HG03139 (cell line): ENCODE measurements at regions not wholly inside any gene's neighbourhood (a gene's known extent, or its start where the extent isn't known, plus 50 kb on each side); places are given as distances from the start of the nearest gene placed in this dataset.

ENCODE experiments used
- ATAC-seq: cut with Tn5 transposase; IDR thresholded peaks from one replicate; pipeline ENCODE4 v1.9.1; 2021; ENCODE audit not compliant: unreplicated experiment

DNA sequence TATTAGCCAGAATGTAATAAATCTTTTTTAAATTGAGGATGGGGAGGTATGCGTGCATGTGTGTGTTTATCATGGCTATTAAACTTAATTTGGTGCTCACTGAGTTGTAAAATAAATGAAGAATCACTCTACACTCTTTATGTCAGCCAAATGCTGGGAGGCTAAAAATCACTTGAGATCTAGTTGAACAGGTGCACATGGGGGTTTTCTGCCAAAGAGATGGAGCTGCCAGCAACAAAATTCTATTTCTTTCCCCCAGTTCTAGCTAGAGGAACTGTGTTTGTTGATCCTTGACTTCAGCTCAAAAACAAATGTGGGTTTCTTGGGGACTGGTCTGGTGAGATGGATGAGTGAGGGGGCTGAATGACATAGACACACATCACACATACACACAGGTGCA is 183.3 kb upstream of the BTBD3 start:
- no peak for ATAC-seq

DNA sequence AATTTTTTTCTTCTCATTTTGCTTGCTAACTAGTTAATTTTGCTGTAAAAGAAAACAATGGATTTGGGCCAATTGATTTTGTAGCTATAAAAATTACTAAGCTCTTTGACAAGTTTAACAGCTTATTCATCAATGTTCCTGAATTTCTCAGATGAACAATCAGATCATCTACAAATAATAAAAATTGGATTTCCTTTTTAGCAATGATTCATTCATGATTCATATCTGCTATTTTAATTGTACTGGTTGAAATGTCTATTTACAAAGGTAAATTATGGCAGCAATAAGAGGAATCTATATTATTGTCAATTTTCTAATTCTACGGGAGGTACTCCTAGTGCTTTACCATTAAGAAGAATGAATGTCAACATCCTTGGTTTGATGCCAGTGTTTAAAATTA is 178.8 kb upstream of the BTBD3 start:
- no peak for ATAC-seq

- ATAC-seq: no peak
Observed at GRCh38 chr20:11740975-11741374, 176.7 kb upstream of the BTBD3 start.

GRCh38 chr20:11745145-11745544 is 172.5 kb upstream of the BTBD3 start:
- no peak for ATAC-seq

DNA sequence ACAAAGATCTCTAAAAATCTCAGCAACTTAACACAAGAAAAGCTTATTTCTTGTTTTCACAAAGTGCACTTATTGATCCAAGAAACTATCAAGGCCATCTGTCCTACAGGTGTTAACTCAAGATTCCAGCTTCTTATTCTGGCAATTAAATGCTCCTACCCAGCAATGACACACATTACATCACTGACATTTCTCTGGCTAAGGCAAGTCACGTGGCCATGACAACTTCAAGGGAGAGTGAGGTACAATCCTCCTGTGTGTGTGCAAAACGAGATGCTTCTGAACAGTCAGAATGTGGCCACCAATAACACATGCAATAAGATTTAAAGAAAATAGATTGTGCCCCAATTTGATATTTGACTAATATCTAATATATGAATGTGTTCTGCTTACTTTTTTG is 169.3 kb upstream of the BTBD3 start:
- ATAC-seq: no peak

DNA sequence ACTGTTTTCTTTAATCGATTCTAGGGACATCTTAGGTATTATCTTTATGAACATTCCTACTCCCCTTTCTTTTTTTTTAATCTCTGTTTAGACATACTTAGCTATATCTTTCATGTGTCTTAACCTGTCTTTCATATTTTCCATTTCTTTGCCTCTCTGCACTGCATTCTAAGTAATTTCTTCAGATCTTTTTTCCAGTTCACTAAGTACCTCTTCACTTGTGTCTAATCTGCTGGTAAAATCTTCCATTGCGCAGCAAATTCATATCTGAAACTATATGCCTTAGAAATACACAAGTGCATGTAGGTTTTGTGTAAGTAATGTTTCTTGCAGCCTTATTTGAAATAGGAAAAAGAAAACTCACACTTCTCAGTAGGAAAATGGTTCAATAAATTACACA is 165.4 kb upstream of the BTBD3 start:
- no peak for ATAC-seq

DNA sequence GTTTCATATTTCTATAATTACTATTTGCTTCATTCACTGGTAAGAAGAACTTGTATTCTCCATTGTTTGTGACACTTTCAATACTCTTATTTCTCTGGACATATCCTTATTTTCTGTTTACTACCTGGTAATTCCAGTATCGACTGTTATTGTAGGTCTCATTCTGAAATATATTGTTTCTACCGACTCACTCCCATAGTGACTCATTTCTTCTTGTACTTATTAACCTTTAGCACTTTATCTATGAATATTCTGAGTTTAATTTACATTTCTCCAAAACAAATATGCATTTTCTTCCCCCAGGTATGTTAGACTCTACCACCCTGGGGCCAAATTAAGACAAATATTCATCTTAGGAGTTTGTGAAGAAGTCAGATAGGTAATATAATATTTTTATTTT is 164.5 kb upstream of the BTBD3 start:
- ATAC-seq: no peak

DNA sequence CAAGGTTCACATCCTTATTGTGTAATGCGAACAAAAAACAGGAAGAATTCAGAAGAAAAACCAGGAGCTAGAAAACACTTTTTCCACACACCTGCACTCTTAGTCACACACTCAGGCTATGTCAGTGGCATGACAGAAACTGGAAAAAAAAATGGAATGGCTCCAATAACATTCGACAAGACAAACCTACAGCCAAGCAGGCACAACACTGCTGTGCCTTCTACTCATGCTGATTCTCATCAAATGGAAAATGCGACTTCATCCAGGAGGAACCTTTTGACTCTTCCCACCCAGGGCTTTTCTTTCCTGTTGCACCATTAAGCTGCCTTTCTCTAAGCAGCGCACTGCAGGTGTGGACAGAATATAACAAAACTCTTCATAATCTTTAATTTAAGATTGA is 163.2 kb upstream of the BTBD3 start:
- no peak for ATAC-seq

DNA sequence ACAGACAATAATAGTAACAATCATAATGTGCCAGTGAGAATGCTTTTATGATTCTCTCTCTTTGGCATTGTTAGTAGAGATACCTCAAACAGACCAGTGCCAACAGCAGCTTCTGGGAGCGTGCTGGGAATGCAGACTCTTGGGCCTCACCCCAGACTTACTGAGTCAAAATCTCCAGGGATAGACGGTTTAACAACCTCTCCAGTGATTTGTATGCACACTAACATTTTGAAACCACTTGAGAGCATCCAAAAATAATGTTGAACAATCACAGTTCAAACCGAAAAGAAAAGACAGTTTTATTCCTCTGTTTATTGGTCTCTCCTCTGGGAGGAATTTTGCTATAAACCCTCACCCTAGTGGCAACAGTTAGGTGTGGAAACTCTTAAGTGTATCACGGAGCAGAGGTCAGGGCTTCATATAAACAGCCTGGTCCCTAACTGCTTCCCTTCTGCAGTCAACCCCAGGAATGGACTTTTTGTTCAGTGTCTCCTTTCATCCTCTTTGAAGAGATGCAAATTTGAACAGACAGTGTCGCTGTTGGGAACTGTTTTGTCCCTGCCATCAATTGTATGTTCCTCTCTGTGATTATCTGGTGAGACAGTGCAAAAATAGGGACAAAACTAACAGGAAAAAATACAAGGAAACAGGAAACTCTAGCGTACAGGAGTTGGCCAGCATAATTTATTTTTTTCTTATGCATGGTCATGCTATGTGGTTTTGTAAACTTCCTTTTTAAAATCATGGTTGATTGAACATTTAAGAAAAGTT is 162.4 kb upstream of the BTBD3 start:
- ATAC-seq: no peak

DNA sequence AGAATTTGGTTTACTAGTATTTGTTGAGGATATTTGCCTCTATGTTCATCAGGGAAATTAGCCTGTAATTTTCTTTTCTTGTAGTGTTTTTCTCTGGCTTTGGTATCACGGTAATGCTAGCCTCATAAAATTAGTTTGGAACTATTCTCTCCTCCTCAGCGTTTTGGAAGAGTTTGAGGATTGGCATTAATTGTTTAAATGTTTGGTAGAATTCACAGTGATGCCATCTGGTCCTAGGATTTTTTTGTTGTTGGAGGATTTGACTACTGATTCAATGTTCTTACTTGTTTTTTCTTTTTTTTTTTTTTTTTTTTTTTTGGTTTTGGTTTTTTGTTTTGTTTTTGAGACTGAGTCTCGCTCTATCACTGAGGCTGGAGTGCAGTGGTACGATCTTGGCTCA is 156.2 kb upstream of the BTBD3 start:
- no peak for ATAC-seq

- no peak for ATAC-seq
Observed at GRCh38 chr20:11766961-11767360, 150.7 kb upstream of the BTBD3 start.

DNA sequence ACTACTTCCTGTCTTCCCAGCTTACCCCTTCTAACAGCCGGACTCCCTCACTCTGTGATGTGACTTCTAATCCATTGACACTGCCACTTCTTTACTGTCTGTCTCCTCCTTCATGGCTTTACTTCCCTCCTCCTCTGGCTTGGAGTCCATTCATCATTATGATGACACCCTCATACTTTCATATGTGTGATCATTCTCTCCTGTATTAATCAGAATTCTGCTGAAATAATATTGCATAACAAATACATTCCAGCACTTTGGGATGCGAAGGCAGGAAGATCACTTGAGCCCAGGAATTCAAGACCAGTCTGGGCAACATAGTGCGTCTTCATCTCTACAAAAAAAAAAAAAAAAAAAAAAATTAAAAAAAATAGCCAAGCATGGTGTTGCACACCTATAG is 147.9 kb upstream of the BTBD3 start:
- no peak for ATAC-seq

GRCh38 chr20:11772226-11772730 is 145.4 kb upstream of the BTBD3 start:
- no peak for ATAC-seq

- no peak for ATAC-seq
Observed at GRCh38 chr20:11776687-11777086, 141.0 kb upstream of the BTBD3 start.

DNA sequence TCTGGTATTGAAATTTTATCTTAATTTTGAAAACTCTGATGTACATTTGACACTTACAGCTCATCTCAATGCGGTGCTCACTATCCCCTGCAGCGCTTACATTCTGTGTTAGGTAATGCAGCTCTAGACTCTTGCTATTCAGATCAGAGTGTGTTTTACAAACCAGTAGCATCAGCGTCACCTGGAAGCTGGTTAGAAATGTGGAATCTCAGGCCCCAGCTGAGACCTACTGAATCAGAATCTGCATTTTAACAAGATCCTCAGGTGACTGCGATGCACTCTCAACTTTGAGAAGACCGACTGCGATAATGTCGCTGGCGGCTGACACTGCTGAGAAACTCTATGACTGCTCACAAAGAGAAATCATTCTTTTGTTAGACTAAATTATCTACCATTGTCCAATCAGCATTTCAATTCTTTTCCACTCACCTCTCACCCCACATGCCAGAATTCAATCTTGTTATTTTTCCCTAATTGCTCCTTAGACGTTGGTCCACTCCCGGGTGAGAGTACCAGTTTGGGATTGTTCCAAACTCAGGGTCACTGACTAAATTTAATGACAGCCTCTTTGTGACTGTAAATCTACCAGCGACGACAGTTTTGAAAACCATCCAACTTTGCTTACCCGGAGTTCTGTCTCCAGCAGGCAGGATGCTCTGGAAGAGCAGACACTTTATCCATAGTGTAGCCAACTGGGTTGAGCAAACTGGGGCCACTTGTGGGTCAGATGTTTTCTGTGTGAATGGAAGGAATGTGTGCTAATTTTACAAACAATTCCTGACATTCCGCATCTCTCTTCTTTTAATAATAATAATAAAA is 140.1 kb upstream of the BTBD3 start:
- ATAC-seq: no peak

GRCh38 chr20:11778206-11778570 is 139.5 kb upstream of the BTBD3 start:
- no peak for ATAC-seq

DNA sequence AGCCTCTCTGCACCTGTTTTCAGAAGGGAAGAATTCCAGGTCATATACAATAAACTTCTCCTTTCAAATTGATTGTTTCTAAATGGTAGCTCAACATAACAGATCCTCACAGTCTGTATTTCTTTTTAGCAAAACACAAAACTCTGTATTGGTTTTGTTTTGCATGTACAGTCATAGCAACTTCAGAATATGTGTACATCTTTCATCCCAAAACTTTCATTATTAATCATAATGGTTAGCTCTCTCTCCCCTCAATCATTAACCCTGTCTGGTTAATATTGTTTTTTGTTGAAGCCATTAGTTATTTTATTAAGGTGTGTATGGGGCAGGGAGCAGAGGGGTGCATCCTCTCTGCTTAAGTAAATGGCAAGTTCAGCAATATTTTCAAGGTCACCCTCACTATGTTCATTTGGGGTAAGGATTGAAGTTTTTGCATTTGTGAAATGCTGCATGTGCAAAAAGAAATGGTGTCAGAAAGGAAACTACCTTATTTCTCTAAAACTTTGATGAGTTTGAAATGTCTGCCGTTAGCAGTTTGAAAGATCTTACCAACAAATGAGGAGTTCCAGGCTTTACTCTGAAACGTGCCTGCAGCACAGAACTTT is 136.8 kb upstream of the BTBD3 start:
- peak; percentile 55 for ATAC-seq

DNA sequence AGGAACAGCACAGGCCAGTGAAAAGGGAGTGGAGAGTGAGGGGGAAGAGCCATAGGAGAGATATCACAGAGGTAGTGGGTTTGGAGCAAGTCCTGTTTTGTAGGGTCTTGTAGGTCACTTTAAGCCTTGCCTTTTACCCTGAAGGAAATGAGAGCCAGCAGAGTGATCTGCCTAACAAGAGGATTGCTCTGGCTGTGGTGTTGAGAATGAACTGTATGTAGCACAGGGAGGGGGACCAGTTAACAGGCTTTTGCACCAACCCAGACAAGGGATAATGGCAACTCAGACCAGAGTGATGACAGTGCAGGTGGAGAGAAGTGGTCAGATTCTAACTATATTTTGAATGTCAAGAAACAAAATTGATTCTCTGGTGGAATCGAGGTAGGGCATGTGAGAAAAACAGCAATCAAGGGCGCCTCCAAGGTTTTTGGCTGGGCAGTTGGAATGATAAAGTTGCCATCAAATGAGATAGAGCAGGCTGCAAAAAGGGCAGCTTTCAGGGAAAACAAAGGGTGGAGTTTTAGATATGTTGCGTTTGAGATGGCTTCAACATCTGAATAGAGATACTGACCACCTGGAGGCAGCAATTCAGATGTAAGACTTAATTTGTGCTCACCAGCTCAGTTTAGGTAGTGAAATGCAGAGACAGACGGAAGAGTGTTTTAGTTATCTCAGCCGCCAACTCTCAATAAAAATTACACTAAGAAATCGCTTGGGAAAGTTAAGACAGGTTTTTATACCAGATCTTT is 134.4 kb upstream of the BTBD3 start:
- no peak for ATAC-seq

DNA sequence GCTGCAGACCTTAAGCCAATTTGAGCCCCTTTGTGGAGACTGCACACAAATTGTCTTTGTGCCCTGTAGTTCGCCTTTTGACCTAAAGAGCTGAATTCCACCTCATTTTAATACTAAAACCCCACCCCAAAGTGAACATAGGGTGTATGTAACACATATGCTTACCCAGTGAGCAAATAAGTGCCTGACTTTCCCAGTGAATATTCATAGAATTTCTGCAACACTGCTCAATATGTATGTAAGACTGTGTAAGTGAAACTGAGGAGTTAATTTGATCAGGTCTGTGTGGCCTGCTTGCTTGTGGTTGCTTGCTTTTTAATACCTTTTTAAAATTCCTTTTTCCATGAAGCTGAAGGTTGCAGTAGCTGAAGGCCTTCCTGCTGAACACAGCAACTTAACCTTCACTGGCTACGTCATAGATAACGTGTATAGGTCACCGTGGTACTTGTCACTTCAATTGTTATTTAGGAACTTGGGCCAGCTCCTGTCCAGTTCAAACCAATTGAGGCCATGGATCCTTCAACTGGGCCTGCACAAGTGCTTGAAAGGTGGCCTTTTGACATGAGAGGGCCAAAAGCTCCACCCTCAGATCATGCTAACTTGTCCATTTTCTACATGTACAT is 131.7 kb upstream of the BTBD3 start:
- no peak for ATAC-seq

DNA sequence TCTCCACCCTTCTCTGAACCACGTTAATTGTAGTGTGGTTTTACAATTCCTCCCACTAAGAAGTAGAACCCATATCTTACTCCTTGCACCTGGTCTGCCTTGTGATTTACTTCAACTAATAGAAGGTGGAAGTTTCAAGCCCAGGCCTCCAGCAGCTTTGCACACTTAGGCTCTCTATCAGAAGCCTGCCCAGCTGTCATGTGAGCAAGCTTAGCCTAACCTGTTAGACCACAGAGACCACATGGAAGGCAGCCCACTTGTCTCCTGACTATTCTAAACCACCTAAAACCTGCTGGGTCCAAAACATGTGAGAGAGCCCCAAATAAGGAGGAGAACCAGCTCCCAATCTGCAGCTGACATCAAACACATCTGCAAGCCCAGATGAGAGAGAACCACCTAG is 127.6 kb upstream of the BTBD3 start:
- no peak for ATAC-seq

DNA sequence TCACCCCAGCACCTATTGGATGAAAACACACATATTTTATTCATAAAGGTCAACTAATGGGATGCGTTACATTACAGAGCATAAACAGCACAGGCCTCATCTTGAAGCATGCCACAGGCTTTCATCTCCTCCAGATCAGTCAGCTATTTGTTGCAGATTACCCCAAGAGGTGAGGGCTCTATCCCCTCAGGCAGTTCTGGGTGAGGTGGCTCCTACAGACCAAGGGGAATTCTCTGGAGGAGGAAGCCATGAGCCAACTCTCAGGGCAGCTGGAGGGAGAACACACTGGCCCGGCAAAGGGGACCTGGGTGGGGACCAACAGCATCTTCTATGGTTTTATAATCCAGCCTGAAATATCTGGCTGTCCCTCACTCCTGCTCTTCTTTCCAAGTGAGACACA is 126.4 kb upstream of the BTBD3 start:
- ATAC-seq: no peak
